Liver (tissue), 8 donors: ENCODE measurements at regions not wholly inside any gene's neighbourhood (a gene's known extent, or its start where the extent isn't known, plus 50 kb on each side); places are given as distances from the start of the nearest gene placed in this dataset.
"Not testable (repeated sequence)": the region's sequence is repeated elsewhere in the genome, so short reads cannot be mapped to it uniquely, and the experiment has no call there.

ENCODE experiments used
- DNase-seq: peaks from one replicate; pipeline ENCODE4 v3.0.0-alpha.2; 2017; ENCODE audit warnings: low spot score
- H3K27ac ChIP-seq, 2 donors: one replicate each; pipeline ENCODE4 v1.7.0; 2013; ENCODE audit warnings: inconsistent platforms in 2 of 2, low read length in 2 of 2, control low read depth in 1 of 2, low read depth in 1 of 2, mild to moderate bottlenecking in 1 of 2
- H3K27me3 ChIP-seq, 4 donors: one replicate each; pipeline versions ENCODE4 v1.6.1 to v1.7.0; 2013; ENCODE audit warnings: low read length in 3 of 4, inconsistent platforms in 1 of 4, mild to moderate bottlenecking in 1 of 4, moderate library complexity in 1 of 4; ENCODE audit not compliant: control insufficient read depth in 4 of 4, insufficient read depth in 4 of 4
- H3K36me3 ChIP-seq, 4 donors: one replicate each; pipeline versions ENCODE4 v1.6.1 to v1.7.0; 2013; ENCODE audit warnings: low read length in 3 of 4, mild to moderate bottlenecking in 3 of 4, low read depth in 1 of 4, moderate library complexity in 1 of 4; ENCODE audit not compliant: control insufficient read depth in 4 of 4, insufficient read depth in 3 of 4
- H3K4me1 ChIP-seq, 4 donors: one replicate each; pipeline versions ENCODE4 v1.6.1 to v1.7.0; 2013; ENCODE audit warnings: low read length in 3 of 4, mild to moderate bottlenecking in 3 of 4, moderate library complexity in 1 of 4; ENCODE audit not compliant: control insufficient read depth in 4 of 4, insufficient read depth in 4 of 4
- H3K4me3 ChIP-seq, 3 donors: one replicate each; pipeline versions ENCODE4 v1.6.1 to v1.7.0; 2013; ENCODE audit warnings: low read length in 3 of 3, control low read depth in 1 of 3, low read depth in 1 of 3, mild to moderate bottlenecking in 1 of 3
- H3K9ac ChIP-seq, 2 donors: one replicate each; pipeline ENCODE4 v1.7.0; 2013; ENCODE audit warnings: low read length in 2 of 2, mild to moderate bottlenecking in 2 of 2, moderate library complexity in 2 of 2, control low read depth in 1 of 2, low read depth in 1 of 2
- H3K9me3 ChIP-seq, 4 donors: one replicate each; pipeline versions ENCODE4 v1.6.1 to v1.7.0; 2013; ENCODE audit warnings: low read length in 3 of 4; ENCODE audit not compliant: control insufficient read depth in 4 of 4
- ATF3 ChIP-seq: IDR thresholded peaks from 2 replicates; pipeline ENCODE4 v1.6.1; 2016; ENCODE audit warnings: antibody characterized with exemption
- CTCF ChIP-seq: fragments of 150-350 bp; IDR thresholded peaks from 2 replicates; pipeline ENCODE4 v1.5.1; 2017; ENCODE audit warnings: improper control_type of control experiment, low read depth, low read length; ENCODE audit not compliant: missing input control
- EGR1 ChIP-seq, 2 donors: IDR thresholded peaks; 2 replicates each; pipeline ENCODE4 v1.6.1; 2016 to 2018; ENCODE audit warnings: antibody characterized with exemption in 2 of 2, low read depth in 2 of 2
- FOXA1 ChIP-seq: IDR thresholded peaks from 2 replicates; pipeline ENCODE4 v1.6.1; 2016; ENCODE audit warnings: antibody characterized with exemption
- FOXA2 ChIP-seq: IDR thresholded peaks from 2 replicates; pipeline ENCODE4 v1.6.1; 2016; ENCODE audit warnings: antibody characterized with exemption
- GABPA ChIP-seq, 2 donors: IDR thresholded peaks in 1 of 2; conservative IDR thresholded peaks in 1 of 2; 2 replicates each; pipeline ENCODE4 v1.6.1; 2016; ENCODE audit warnings: antibody characterized with exemption in 2 of 2, mild to moderate bottlenecking in 1 of 2, moderate library complexity in 1 of 2
- HNF4G ChIP-seq: IDR thresholded peaks from 2 replicates; pipeline ENCODE4 v1.6.1; 2016; ENCODE audit warnings: antibody characterized with exemption
- JUND ChIP-seq, 2 donors: IDR thresholded peaks; 2 replicates each; pipeline ENCODE4 v1.6.1; 2016; ENCODE audit warnings: antibody characterized with exemption in 2 of 2
- MAX ChIP-seq: IDR thresholded peaks from 2 replicates; pipeline ENCODE4 v1.6.1; 2016; ENCODE audit warnings: antibody characterized with exemption
- REST ChIP-seq: IDR thresholded peaks from 2 replicates; pipeline ENCODE4 v1.6.1; 2016; ENCODE audit warnings: antibody characterized with exemption, mild to moderate bottlenecking
- RXRA ChIP-seq, 2 donors: IDR thresholded peaks; 2 replicates each; pipeline ENCODE4 v1.6.1; 2017 to 2018; ENCODE audit warnings: antibody characterized with exemption in 2 of 2, mild to moderate bottlenecking in 1 of 2
- SP1 ChIP-seq: IDR thresholded peaks from 2 replicates; pipeline ENCODE4 v1.6.1; 2018; ENCODE audit warnings: antibody characterized with exemption, mild to moderate bottlenecking
- TAF1 ChIP-seq: conservative IDR thresholded peaks from 2 replicates; pipeline ENCODE4 v1.6.1; 2016; ENCODE audit warnings: antibody characterized with exemption, mild to moderate bottlenecking
- YY1 ChIP-seq: IDR thresholded peaks from 2 replicates; pipeline ENCODE4 v1.6.1; 2016; ENCODE audit warnings: antibody characterized with exemption, mild to moderate bottlenecking
- ZBTB33 ChIP-seq: IDR thresholded peaks from 2 replicates; pipeline ENCODE4 v1.6.1; 2016; ENCODE audit warnings: antibody characterized with exemption
- WGBS: extraction: QIAGEN DNeasy Blood & Tissue Kit; methylation state at CpG from one replicate; pipeline ENCODE4 v1.1.7; 2013; 5-methylcytosine and 5-hydroxymethylcytosine counted together
- donor health status: healthy.
- donor health status: healthy.
- donor health status: healthy.
- donor health status: healthy.
- donor health status: healthy.

- H3K36me3 ChIP-seq: no peaks in the 10 kb centered on the region
- TF ChIP-seq EGR1 (IDR thresholded peaks at IDR 0.05; ENCODE audit: low read depth in 2 of 2): no peak
- no peak for TF ChIP-seq ZBTB33
- no peak for TF ChIP-seq SP1
- TF ChIP-seq FOXA1: no peak
- TF ChIP-seq JUND (IDR thresholded peaks at IDR 0.05): no peak
- no peak for TF ChIP-seq CTCF
- TF ChIP-seq RXRA (IDR thresholded peaks at IDR 0.05): no peak
- TF ChIP-seq TAF1: no peak
- no peak for TF ChIP-seq YY1
- no peak overlapping the region for H3K4me3 ChIP-seq
- no peaks in the 10 kb centered on the region for H3K27me3 ChIP-seq
- DNase-seq: no peak
- H3K9me3 ChIP-seq: peaks cover 0 to 3% (median under 1%) of the 10 kb centered on the region in 4 donors
- H3K4me1 ChIP-seq: peaks cover 0 to 1% (median 0%) of the 10 kb centered on the region in 4 donors
- H3K27ac ChIP-seq: no peak overlapping the region
- WGBS: 64% methylated on average over 3 of the region's 3 CpGs
- no peak overlapping the region for H3K9ac ChIP-seq
Observed at GRCh38 chr3:146368882-146369523, 100.4 kb downstream of the PLSCR2 start.

- no peak for DNase-seq
- Histone ChIP-seq H3K9me3 (no peaks in the 10 kb centered on the region), H3K27me3 (no peaks in the 10 kb centered on the region), H3K36me3 (no peaks in the 10 kb centered on the region), H3K4me3 (no peak overlapping the region), H3K4me1 (peaks cover 0 to 1% (median 0%) of the 10 kb centered on the region in 4 donors), H3K27ac (no peak overlapping the region), H3K9ac (no peak overlapping the region)
- TF ChIP-seq HNF4G (no peak), FOXA1 (no peak), MAX (no peak), TAF1 (no peak), JUND (IDR thresholded peaks at IDR 0.05) (no peak), EGR1 (IDR thresholded peaks at IDR 0.05; ENCODE audit: low read depth in 2 of 2) (no peak), FOXA2 (no peak), SP1 (no peak), RXRA (IDR thresholded peaks at IDR 0.05) (no peak), ZBTB33 (no peak), REST (no peak), ATF3 (no peak), CTCF (no peak), GABPA (IDR thresholded peaks at IDR 0.05 in 1 of 2, conservative IDR thresholded peaks at IDR 0.05 in 1 of 2) (no peak)
- WGBS: 68% methylated on average over 1 of the region's 1 CpG
Observed at GRCh38 chr3:146359841-146360240, 108.9 kb upstream of the PLSCR4 start.

- not testable (repeated sequence) for H3K27me3 ChIP-seq, H3K9me3 ChIP-seq, DNase-seq, H3K27ac ChIP-seq, H3K36me3 ChIP-seq, H3K4me1 ChIP-seq, H3K4me3 ChIP-seq, H3K9ac ChIP-seq
- 88% methylated on average over 6 of the region's 6 CpGs for WGBS
Observed at GRCh38 chr3:146354421-146354820, 103.5 kb upstream of the PLSCR4 start.
